Renal pelvis (tissue), 1 donor: ENCODE measurements at regions not wholly inside any gene's neighbourhood (a gene's known extent, or its start where the extent isn't known, plus 50 kb on each side); places are given as distances from the start of the nearest gene placed in this dataset.
"Not testable (repeated sequence)": the region's sequence is repeated elsewhere in the genome, so short reads cannot be mapped to it uniquely, and the experiment has no call there.

Experiments used
- DNase-seq: peaks from one replicate; pipeline ENCODE4 v3.0.0-alpha.2; 2013

DNA sequence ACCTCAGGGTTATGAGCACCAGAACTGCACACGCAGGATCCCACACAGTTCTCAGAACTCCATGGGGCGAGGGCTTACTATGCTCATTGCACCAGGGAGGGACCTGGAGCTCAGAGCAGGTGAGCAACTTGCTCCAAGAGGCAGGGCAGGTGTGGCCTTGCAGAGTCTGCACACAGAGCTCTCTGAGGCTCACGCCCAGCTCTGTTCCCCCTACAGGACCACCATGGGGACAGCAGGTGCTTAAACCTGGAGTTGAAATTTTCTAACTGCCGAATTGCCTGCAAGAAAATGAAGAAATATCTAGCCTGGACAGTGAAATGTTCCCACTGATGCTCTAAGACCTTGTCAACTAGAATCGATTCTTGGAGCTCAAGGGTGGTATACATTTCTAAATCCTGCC is 49.9 kb upstream of the MSMB start:
- not testable (repeated sequence) for DNase-seq

DNA sequence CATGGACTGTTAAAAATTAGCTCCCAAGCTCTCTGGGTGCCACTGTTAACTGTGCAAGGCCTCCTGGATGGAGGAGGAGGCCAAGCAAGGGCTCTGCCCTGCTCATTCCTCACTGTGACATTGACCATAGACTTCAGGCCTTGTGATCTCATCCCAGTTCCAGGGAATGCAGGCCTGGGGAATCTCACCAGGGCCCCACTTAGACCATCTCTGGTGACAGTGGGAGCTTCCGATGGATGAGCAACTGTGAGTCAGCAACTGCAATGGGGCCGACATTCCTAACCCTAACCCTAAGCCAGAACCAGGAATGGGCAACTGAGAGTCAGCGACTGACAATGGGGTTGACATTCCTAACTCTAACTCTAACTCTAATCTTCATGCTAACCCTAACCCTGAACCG is 50.4 kb upstream of the MSMB start:
- no peak for DNase-seq

DNA sequence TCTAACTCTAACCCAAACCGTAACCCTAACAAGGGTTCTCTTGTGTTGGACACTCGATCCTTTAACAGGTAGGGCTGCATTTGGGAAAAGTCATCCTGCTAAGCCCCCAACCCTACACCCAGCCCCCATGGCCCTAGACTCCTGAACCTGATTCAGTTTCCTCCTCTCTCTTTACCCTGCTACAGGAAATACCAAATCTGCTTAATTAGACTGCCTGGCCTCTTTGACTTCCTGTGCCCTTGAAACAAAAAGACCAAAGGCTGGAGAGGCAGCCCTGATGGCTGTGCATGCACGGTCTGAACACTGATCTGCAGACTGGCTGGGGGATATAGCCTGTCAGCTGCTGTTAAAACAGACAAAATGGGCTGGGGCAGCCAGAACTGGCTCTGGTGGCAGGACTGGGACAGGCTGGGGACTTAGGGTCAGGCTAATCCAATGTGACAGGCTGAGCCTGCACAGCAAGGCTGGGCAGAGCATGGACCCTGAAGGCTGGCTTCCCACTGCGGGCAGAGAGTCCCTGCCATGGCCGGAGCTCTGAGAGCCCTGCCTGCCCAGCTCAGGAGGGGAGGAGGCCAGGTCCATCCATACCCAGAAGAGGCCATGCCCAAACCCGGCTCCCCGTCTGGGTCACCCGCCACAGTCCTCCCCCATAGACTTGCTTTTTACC is 51.0 kb upstream of the MSMB start:
- no peak for DNase-seq

DNA sequence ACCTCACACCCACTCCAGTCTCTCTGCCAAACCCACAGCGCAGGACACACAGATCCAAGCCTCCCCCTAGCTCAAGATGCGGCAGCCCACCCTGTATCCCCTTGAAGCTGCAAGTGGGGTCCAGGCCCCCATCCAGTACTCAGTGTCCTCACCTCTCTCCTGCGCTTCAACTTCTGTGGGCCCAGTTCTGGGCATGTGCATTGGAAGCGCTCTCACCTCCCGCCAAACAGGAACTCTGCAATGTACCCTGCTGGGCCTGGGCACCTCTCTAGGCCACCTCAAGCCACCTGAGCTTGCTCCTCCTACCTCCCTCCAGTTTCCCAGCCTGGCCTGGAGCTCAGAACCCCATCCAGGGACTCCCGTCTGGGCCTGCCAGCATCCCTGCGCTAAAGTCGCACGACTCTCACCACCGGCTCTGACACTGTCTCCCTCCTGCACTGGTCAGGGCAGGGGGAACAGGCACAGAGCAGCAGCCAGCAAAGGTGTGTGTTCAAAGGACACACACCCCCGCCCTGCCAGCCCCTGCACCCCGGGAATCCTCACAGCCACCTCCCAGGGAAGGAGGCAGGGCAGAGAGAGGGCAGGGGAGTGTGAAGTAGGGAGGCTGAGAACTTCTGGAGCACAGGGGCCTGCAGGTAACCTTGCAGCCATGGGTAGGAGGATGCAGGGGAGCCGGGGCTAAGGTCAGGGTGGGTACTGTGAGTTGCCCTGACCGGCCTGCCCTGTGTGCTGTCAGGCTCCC is 51.7 kb upstream of the MSMB start:
- DNase-seq, result no peak

DNA sequence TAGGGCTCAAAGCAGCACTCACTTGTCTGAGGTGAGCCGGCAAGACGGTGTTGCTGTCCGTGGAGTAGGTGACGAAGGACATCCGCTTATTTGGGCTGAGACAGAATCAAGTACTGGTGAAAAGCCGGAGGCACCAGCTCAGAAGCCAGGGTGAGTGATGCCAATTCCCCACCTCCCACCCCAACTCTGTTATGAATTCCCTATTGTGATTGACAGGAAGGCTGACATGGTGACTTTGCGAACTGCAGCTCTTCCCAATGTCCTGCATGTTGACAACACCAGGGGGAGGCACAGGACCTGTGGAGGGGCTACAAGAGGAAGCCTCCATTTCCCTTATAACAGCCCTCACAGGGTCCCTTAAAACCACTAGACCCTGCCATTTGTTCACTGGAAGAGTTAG is 52.3 kb upstream of the MSMB start:
- DNase-seq, result no peak

DNA sequence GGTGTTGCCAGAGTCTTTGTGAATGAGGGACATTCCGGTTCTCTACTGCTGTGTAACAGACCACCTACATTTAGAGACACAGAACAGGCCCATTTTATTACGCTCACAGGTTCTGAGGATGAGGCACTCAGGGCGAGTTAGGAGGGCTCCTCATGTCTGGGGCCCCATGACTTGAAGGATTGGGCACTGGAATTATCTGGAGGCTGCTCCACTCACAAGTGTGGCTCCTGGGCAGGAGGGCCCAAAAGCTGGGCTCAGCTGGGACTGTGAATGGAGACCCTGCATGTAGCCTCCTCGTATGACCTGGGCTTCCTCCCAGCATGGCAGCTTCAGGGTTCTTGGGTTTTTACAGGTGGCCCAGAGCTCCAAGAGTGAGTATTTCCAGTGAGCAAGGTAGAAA is 52.9 kb upstream of the MSMB start:
- DNase-seq, result not testable (repeated sequence)

DNA sequence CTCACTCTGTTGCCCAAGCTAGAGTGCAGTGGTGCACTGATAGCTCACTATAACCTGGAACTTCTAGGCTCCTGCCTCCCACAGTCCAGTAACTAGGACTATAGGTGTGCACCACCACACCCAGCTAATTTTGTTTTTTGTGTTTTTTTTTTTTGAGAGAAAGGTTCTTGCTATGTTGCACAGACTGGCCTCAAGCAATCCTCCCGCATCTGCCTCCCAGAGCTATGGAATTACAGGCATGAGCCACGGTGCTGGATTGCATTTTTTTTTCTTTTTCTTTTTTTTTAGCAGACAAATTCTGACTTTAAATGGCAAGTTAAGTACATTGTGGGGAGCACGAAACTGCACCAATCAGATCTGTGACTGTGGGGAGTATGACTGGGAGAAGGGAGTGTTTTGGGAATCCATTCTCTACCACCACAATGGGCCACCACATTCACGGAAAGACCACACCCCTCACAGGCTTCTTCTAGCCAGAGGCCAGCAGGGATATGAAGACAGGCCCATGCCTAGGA is 58.1 kb upstream of the MSMB start:
- no peak for DNase-seq

DNA sequence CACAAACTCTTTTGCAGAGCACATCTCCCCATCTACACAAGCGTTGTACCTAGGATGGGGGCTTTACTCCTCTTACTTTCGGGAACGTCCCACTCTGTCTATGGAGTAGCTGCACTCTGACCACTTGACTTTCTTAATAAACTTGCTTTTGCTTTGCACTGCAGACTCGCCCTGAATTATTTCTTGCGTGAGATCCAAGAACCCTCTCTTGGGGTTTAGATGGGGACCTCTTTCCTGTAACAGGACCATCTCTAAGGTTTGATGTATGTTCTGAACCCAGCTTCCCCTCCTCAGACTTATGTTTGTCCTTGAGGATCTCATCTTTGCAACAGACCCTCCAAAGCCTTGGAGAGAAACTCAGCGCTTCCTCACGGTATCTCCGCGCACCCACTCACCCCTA is 59.3 kb upstream of the MSMB start:
- DNase-seq, result not testable (repeated sequence)

DNA sequence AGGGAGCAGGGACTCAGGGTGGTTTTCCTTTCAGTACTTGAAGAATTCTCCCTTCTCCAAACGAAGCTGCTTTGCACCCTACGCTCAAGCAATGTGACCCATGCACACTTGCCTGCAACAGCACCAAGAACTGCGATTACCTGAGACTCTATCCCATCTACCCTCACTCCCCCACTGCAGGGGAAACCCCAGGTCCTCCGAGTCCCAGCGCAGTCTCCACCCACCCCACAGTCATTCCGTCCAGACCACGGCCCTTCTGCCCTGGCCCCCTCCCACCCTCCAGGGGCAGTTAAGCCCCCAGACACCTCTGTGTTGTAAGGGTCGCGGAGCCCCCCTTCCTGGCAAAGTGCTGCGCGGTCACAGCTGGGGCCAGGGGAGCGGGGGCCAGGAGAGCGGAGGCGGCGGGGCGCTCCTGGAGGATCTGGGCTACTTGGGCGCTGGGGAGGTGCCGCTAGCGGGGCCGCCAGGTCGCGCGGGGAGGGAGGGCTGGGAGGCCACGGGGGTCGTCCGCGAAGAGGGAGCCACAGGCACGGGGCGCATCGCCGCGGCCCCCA is 59.9 kb upstream of the MSMB start:
- not testable (repeated sequence) for DNase-seq

DNA sequence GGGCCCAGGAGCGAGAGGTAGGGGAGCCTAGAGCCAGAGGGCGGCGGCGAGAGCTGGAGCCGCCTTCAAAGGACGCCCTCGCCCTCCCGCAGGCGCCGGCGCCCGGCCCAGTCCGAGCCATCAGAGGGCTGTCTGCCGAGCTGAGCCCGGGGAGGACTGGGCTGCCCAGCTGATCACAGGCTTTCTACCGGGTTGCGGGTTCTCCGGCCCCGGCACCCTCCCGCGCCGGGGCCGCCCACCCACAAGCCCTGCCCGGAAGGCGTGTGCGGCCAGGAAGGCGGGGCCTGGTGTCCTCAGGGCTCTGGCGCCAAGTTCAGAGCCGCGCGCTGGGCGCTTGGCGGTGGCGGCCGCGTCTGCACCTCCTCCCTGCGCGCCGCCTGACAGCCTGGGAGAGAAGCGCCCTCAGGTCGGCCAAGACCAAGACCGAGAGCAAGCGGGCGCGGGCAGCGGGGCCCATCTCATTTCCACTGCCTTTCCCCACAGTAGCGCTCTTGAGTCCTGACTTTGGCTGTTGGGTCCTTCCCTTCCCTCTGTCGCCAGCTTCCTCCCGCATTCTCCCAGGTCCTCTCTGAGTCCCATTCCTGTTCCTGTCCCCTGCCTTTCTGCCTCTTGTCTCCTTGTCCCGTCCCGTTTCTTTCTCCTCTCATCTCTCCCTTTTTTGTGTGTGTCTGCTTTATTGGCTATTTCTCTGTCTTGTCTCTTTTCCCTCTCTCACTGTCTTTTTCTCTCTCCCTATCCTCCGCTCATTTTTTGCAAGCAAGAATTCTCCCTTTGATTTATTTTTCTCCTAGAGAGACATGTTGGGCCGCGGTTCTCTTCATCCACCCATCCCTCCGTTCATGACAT is 60.6 kb upstream of the MSMB start:
- peak; percentile 40 for DNase-seq

DNA sequence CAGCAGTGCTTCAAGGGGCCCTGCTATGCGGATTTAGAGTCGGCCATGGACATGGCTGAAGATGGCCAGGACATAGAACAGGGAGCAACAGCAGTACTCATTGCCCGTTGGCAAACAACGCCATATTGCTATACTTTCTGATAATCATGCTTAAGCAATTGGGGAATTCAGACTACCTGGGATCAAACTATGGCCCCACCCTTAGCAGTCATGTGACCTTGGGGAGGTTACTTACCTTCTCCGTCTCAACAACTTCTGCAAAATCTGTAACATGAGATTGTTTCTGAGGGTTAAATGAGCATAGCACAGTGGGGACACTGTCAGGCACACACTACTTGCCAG is 62.1 kb upstream of the MSMB start:
- DNase-seq, result not testable (repeated sequence)

DNA sequence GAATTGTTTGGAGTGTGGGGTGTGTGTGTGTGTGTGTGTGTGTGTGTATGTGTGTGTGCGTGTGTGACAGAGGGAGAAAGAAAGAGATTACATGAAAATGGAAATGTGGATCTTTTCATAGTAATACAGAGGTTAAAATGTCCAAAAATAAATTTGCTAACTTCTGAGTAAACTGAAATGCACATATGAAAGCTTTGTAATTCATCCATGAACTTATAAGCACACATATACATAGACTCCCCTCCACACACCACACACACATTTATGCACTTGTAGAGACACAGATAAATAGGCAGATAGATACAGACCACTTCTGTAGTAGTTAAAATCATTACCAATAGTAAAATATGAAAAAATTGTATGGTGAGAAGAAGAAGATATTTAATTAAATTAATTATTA is 108.2 kb upstream of the MSMB start:
- not testable (repeated sequence) for DNase-seq

DNA sequence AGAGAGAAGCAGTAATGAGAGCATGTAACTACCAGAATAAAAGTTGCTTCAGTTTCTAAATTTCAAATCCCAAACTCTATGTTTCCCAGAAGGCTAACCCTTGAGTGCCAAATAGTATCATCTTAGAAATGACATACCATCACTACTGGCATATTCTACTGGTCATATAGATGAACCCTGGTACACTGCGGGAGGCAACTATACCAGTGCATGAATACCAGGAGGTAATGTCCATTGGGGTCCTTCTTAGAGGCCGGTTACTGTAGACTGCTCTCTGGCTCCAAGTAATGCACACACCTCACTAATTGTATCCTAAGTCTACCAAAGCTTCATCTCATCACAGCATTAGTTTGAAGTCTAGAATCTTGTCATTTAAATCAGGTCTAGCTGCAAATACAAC is 108.6 kb upstream of the MSMB start:
- DNase-seq, result not testable (repeated sequence)

DNA sequence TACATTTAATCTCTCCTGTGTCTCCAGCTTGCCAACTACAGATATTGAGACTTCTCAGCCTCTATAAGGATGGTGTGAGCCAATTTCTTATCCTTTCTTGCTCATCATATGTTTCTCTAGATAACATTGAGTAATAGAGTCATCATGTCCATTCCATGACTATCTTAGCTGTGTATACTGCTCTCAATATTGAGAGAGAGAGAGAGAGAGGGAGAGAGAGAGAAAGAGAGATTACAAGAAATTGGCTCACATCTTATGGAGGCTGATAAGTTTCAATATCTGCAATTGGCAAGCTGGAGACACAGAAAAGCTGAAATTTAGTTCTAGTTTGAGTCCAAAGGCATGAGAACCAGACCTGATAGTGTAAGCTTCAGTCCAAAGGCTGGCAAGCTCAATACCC is 110.8 kb upstream of the MSMB start:
- DNase-seq, result not testable (repeated sequence)

DNA sequence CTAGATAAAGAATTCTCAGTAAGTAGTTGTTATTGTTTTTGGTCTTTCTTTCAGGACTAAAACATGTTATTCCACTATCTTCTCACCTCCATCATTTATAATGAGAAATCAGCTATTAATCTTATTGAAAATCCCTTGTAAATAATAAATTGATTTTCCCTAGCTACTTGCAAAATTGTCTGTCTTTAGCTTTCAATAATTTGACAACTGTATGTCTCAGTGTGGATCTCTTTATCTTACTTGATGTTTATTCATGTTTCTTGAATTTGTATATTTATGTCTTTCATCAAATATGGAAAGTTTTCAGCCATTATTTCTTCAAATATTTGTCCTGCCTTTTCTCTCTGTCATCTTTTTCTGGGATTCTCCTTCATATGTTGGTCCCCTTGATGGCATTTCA is 117.1 kb upstream of the ANTXRL start:
- DNase-seq, result no peak

DNA sequence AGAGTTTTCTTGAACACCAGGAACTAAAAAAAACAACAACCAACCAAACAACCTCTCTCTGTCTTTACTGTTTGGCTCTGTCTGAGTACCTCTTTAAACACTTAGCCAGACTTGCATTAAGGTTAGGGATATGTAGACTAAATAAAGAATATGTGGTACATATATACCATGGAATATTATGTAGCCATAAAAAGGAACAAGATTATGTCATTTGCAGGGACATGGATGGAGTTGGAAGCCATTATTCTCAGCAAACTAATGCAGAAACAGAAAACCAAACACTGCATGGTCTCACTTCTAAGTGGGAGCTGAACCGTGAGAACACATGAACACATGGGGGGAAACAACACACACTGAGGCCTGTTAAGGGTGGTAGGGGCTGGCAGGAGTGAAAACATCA is 116.0 kb upstream of the ANTXRL start:
- DNase-seq, result no peak

DNA sequence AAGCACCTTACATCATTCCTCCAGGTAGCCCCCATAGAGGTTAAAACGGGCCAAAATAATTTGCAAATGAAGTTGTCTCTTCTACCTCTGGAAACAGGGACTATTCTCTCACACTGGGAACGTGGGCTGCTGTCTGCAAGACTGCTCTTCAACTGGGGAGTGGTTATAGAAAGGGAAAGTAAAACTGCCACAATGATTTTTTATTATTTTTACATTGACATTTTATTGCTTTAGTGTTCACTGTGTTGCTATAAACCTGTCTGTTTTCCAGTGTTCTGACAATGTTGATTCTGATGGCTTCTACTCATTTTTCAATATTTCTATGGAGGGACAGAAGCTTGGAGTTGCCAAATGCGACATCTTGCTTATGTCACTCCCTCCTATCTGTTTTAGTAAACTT is 115.1 kb upstream of the ANTXRL start:
- no peak for DNase-seq

DNA sequence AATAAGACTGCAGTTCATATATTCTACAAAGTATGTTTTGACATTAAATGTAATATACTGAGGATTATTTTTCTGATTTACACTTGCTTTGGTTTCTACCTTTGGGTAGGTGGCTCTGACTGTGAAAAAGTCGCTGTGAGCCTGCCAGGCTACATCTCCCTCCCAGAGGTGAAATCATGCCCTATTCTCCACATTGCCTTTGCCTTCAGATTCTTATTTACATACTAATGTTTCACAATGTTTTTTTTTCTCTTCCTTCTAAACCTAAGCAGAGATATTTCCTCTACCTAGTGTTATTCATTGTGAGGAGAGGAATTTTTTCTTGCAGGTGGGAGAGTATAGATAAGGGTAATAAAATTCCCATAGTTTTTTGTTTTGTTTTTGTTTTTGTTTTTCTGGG is 111.5 kb upstream of the ANTXRL start:
- no peak for DNase-seq

DNA sequence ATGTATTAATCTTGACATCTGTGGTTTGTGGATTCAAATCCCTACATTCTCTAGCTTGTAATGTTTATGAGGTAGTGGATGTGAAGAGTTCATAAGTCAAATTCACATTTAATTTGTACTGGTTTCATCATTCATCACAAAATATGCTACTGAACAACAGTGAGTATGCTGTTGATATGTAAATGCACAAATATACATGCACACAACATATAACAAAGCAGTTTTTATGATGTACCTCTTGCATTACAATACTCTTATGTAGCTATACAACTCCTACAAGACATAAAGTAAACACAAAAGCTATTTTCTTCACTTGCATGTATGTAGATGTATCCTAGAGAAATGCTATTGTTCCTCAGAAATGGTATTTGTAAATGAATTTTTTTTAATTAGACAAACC is 111.0 kb upstream of the ANTXRL start:
- no peak for DNase-seq

DNA sequence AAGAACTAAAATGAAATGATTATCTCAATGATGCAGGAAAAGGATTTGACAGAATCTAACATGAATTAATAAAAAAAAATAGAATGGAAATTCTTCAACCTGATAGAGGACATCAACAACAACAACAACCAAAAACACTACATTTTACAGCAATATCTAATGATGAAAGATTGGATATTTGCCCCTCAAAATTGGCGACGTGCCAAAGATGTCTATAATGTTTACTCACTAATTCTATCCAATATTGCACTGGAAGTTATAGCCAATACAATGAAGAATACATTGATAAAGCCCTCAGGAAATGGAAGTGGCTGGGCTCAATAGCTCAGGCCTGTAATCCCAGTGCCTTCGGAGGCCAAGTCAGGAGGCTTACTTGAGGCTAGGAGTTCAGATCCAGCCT is 99.4 kb upstream of the ANTXRL start:
- not testable (repeated sequence) for DNase-seq

DNA sequence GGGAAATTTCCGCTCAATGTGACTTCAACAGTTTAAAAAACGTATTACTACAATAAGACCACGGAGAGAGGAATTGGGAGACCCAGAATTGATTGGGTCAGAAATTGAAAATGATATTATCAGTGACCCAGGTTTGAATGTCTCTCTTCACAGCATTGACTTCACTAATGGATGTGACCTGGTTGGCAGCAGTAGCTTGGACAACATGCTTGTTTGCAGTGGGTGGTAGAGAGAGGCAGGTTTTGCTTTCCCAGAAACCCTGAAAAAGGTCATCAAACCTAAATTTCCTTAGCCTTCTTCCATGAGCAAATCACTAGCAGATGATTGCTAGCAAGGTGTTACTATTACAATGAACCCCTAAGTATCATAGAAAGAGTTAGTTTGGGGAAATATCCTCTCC is 89.7 kb upstream of the ANTXRL start:
- DNase-seq, result no peak

DNA sequence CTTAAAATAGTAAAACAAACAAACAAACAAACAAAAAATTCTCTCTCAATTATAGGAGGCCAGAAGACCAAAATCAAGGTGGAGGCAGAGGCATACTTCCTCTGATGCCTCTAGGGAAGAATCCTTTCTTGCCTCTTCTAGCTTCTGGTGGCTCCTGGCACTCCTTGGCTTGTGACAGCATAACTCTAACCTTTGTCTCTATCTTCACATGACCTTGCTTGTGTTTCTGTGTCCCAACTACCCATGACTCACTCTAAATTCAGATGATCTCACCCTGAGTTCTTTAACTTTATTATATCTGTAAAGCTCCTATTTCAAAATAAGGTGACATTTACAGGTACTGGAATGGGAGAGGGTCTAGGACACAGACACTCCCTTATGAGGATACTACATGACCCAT is 88.3 kb upstream of the ANTXRL start:
- DNase-seq, result no peak

DNA sequence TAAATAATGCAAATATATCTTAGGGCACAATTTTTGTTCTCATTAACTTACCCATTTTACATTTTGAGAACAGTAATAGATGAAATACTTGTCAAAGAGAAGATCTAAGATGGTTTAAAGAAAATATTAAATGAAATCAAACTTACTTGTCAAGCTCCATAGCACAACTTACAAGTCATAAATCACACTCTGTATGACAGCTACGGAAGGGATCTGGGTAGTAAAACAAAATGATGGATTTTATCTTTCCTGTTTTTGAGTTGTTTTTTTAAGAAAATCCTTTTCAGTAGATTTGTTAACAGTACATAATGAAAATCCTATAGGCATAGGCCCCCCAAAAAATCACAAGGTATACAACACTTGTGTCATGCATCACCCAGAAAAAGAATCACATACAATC is 84.4 kb upstream of the ANTXRL start:
- DNase-seq, result not testable (repeated sequence)
